ENCODE measurements at regions not wholly inside any gene's neighbourhood (a gene's known extent, or its start where the extent isn't known, plus 50 kb on each side); places are given as distances from the start of the nearest gene placed in this dataset.

GRCh38 chr2:183807870-183808269 lies 683.6 kb downstream of the NUP35 start:
- TF ChIP-seq ATF3 (IDR thresholded peaks at IDR 0.05) (no peak), EZH2phosphoT487 (IDR thresholded peaks at IDR 0.05; ENCODE audit: borderline replicate concordance) (no peak), ZFX (IDR thresholded peaks at IDR 0.05) (no peak), CBX3 (IDR thresholded peaks at IDR 0.05; ENCODE audit: low read depth) (no peak), CEBPB (IDR thresholded peaks at IDR 0.05; ENCODE audit: low read depth) (no peak)
- TF ChIP-seq, protein P1, sequence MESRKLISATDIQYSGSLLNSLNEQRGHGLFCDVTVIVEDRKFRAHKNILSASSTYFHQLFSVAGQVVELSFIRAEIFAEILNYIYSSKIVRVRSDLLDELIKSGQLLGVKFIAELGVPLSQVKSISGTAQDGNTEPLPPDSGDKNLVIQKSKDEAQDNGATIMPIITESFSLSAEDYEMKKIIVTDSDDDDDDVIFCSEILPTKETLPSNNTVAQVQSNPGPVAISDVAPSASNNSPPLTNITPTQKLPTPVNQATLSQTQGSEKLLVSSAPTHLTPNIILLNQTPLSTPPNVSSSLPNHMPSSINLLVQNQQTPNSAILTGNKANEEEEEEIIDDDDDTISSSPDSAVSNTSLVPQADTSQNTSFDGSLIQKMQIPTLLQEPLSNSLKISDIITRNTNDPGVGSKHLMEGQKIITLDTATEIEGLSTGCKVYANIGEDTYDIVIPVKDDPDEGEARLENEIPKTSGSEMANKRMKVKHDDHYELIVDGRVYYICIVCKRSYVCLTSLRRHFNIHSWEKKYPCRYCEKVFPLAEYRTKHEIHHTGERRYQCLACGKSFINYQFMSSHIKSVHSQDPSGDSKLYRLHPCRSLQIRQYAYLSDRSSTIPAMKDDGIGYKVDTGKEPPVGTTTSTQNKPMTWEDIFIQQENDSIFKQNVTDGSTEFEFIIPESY (IDR thresholded peaks at IDR 0.05; ENCODE audit: extremely low read depth, insufficient replicate concordance, low read length): no peak
- Histone ChIP-seq H3K36me3 (ENCODE audit: control insufficient read depth in 1 of 2, insufficient read depth in 2 of 2, low read length in 2 of 2) (no peaks in the 10 kb centered on the region), H4K20me1 (ENCODE audit: insufficient read depth) (no peaks in the 10 kb centered on the region), H3K4me3 (replicated peaks in 1 of 2; ENCODE audit: low read depth in 1 of 2, low read length in 2 of 2) (no peak overlapping the region), H2AFZ (ENCODE audit: low read depth, low read length, poor library complexity, severe bottlenecking) (no peak overlapping the region), H3K27me3 (ENCODE audit: insufficient read depth, low read length) (no peaks in the 10 kb centered on the region), H3K4me1 (ENCODE audit: control insufficient read depth in 1 of 2, insufficient read depth in 2 of 2, low read length in 2 of 2) (no peaks in the 10 kb centered on the region), H3K9me3 (ENCODE audit: control insufficient read depth in 1 of 2, insufficient read depth in 1 of 2, low read depth in 1 of 2, low read length in 2 of 2) (no peaks in the 10 kb centered on the region), H3K9ac (ENCODE audit: low read length) (no peak overlapping the region), H3K79me2 (ENCODE audit: insufficient read depth, low read length) (no peaks in the 10 kb centered on the region), H3K9me2 (ENCODE audit: insufficient read depth) (no peaks in the 10 kb centered on the region), H3K27ac (ENCODE audit: low read depth, low read length) (no peak overlapping the region), H3K4me2 (ENCODE audit: low read length) (no peak overlapping the region)
- ChIA-PET POLR2A (no interaction called here), RAD21 (ENCODE audit: low non-redundant PET in 1 of 2, low total read pairs in 2 of 2, uncharacterized antibody in 2 of 2, unreplicated experiment in 2 of 2) (no interaction called here), CTCF (no interaction called here)
- intact Hi-C loops (cut with micrococcal nuclease): no loop called here
- ATAC-seq: no peak
- BruUV-seq (replicated peaks): no TSS peak
- DNase-seq (ENCODE audit: low read depth, low spot score): no peak

DNA sequence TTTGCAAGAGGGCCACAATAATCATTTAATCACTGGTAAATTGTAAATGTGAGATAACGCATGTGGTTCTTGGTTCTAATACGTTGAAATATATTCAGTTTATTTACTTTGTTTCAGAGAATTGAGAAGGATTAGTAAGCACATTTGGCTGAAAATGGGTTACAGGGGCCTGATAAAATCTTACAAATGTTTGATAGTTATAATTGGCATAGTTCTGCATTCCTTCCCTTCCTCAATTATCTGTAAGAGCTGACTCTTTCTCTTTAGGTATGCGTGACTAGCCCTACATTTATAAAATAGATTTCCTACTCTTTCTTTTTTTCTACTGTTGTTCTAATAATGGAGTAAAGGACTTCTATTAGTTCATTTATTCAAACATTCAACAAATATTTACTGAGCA lies 685.2 kb downstream of the NUP35 start:
- Histone ChIP-seq H3K9ac (ENCODE audit: low read length) (no peak overlapping the region), H3K36me3 (ENCODE audit: control insufficient read depth in 1 of 2, insufficient read depth in 2 of 2, low read length in 2 of 2) (no peaks in the 10 kb centered on the region), H3K9me3 (ENCODE audit: control insufficient read depth in 1 of 2, insufficient read depth in 1 of 2, low read depth in 1 of 2, low read length in 2 of 2) (no peaks in the 10 kb centered on the region), H3K27me3 (ENCODE audit: insufficient read depth, low read length) (no peaks in the 10 kb centered on the region), H3K9me2 (ENCODE audit: insufficient read depth) (no peaks in the 10 kb centered on the region), H3K4me3 (replicated peaks in 1 of 2; ENCODE audit: low read depth in 1 of 2, low read length in 2 of 2) (no peak overlapping the region), H3K4me1 (ENCODE audit: control insufficient read depth in 1 of 2, insufficient read depth in 2 of 2, low read length in 2 of 2) (no peaks in the 10 kb centered on the region), H3K4me2 (ENCODE audit: low read length) (no peak overlapping the region), H3K27ac (ENCODE audit: low read depth, low read length) (no peak overlapping the region), H2AFZ (ENCODE audit: low read depth, low read length, poor library complexity, severe bottlenecking) (no peak overlapping the region), H3K79me2 (ENCODE audit: insufficient read depth, low read length) (no peaks in the 10 kb centered on the region), H4K20me1 (ENCODE audit: insufficient read depth) (no peaks in the 10 kb centered on the region)
- TF ChIP-seq CBX3 (IDR thresholded peaks at IDR 0.05; ENCODE audit: low read depth): no peak
- TF ChIP-seq ATF3 (IDR thresholded peaks at IDR 0.05): no peak
- TF ChIP-seq YY1 (IDR thresholded peaks at IDR 0.05; ENCODE audit: extremely low read depth, insufficient replicate concordance, low read depth, low read length): no peak
- TF ChIP-seq SIN3A (IDR thresholded peaks at IDR 0.05; ENCODE audit: low read depth): no peak
- no peak for TF ChIP-seq TCF7L2 (IDR thresholded peaks at IDR 0.05; ENCODE audit: borderline replicate concordance, extremely low read depth, insufficient read depth, insufficient read length)
- no peak for TF ChIP-seq POLR2A (IDR thresholded peaks at IDR 0.05; ENCODE audit: borderline replicate concordance, extremely low read depth, insufficient read depth, insufficient read length)
- no peak for TF ChIP-seq SP1 (IDR thresholded peaks at IDR 0.05; ENCODE audit: low read depth)
- TF ChIP-seq REST (IDR thresholded peaks at IDR 0.05; ENCODE audit: low read depth): no peak
- ChIA-PET CTCF (no interaction called here), RAD21 (ENCODE audit: low non-redundant PET in 1 of 2, low total read pairs in 2 of 2, uncharacterized antibody in 2 of 2, unreplicated experiment in 2 of 2) (no interaction called here), POLR2A (no interaction called here)
- BruUV-seq (replicated peaks): no TSS peak
- intact Hi-C loops (cut with micrococcal nuclease): no loop called here
- DNase-seq (ENCODE audit: low read depth, low spot score) (no peak), ATAC-seq (no peak)
